Neural cell (in vitro differentiated cells): ENCODE measurements at regions not wholly inside any gene's neighbourhood (a gene's known extent, or its start where the extent isn't known, plus 50 kb on each side); places are given as distances from the start of the nearest gene placed in this dataset.

Experiments
- CTCF ChIP-seq: fragments of 450-650 bp; IDR thresholded peaks from 2 replicates; pipeline ENCODE4 v1.5.1; 2014; ENCODE audit warnings: antibody characterized with exemption, mild to moderate bottlenecking, moderate library complexity; ENCODE audit not compliant: poor library complexity, severe bottlenecking
- EZH2 ChIP-seq: fragments of 200-600, 300-800 bp; shearing (Covaris generic), sonication (generic); IDR thresholded peaks from 2 replicates; pipeline ENCODE4 v1.6.1; 2014; ENCODE audit warnings: antibody characterized with exemption, low read length, borderline replicate concordance, mild to moderate bottlenecking; ENCODE audit not compliant: insufficient read depth, poor library complexity, severe bottlenecking
- POLR2AphosphoS5 ChIP-seq: IDR thresholded peaks from 2 replicates; pipeline ENCODE4 v1.6.1; 2012
- REST ChIP-seq: IDR thresholded peaks from 2 replicates; pipeline ENCODE4 v1.6.1; 2012; ENCODE audit warnings: borderline replicate concordance
- TAF1 ChIP-seq: IDR thresholded peaks from 2 replicates; pipeline ENCODE4 v1.6.1; 2012; ENCODE audit warnings: low read depth

- no peak for TF ChIP-seq CTCF
- TF ChIP-seq POLR2AphosphoS5 = no peak
- no peak for TF ChIP-seq TAF1
- no peak for TF ChIP-seq EZH2
- no peak for TF ChIP-seq REST
Observed at GRCh38 chr2:196481324-196481697, 158.2 kb upstream of the CCDC150 start.
